OCI-LY1 (cell line): ENCODE measurements at regions not wholly inside any gene's neighbourhood (a gene's known extent, or its start where the extent isn't known, plus 50 kb on each side); places are given as distances from the start of the nearest gene placed in this dataset.

Source experiments
- CTCF ChIP-seq: fragments of 200-600 bp; sonication (generic), shearing (Covaris generic); IDR thresholded peaks from 2 replicates; pipeline ENCODE4 v1.5.1; 2017; ENCODE audit warnings: mild to moderate bottlenecking, antibody characterized with exemption, low read length, moderate library complexity, mixed read lengths
- EZH2 ChIP-seq: fragments of 200-600 bp; sonication (generic), shearing (Covaris generic); IDR thresholded peaks from 2 replicates; pipeline ENCODE4 v1.8.0; 2017; ENCODE audit warnings: borderline replicate concordance, mixed run types, mild to moderate bottlenecking, antibody characterized with exemption, low read length, moderate library complexity, mixed read lengths

GRCh38 chr3:159853506-159853864, 135.2 kb upstream of the IL12A start:
- no peak for TF ChIP-seq CTCF
- TF ChIP-seq EZH2, result no peak
